ENCODE measurements at regions not wholly inside any gene's neighbourhood (a gene's known extent, or its start where the extent isn't known, plus 50 kb on each side); places are given as distances from the start of the nearest gene placed in this dataset.

- TF ChIP-seq, protein P1, sequence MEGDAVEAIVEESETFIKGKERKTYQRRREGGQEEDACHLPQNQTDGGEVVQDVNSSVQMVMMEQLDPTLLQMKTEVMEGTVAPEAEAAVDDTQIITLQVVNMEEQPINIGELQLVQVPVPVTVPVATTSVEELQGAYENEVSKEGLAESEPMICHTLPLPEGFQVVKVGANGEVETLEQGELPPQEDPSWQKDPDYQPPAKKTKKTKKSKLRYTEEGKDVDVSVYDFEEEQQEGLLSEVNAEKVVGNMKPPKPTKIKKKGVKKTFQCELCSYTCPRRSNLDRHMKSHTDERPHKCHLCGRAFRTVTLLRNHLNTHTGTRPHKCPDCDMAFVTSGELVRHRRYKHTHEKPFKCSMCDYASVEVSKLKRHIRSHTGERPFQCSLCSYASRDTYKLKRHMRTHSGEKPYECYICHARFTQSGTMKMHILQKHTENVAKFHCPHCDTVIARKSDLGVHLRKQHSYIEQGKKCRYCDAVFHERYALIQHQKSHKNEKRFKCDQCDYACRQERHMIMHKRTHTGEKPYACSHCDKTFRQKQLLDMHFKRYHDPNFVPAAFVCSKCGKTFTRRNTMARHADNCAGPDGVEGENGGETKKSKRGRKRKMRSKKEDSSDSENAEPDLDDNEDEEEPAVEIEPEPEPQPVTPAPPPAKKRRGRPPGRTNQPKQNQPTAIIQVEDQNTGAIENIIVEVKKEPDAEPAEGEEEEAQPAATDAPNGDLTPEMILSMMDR (IDR thresholded peaks at IDR 0.05): no peak
- TF ChIP-seq EP300 (IDR thresholded peaks at IDR 0.05) (no peak), POLR2A (IDR thresholded peaks at IDR 0.05) (no peak), POLR2AphosphoS5 (IDR thresholded peaks at IDR 0.05) (no peak)
Measured at GRCh38 chr13:62431852-62432251, 1016.2 kb upstream of the PCDH20 start.

Measured in suprapubic skin (tissue), 4 donors.